GM12878 (cell line): ENCODE measurements at regions not wholly inside any gene's neighbourhood (a gene's known extent, or its start where the extent isn't known, plus 50 kb on each side); places are given as distances from the start of the nearest gene placed in this dataset.

Experiments
- ATF7 ChIP-seq: fragments of 450-650 bp; IDR thresholded peaks from 2 replicates; pipeline ENCODE4 v1.6.1; 2016; ENCODE audit warnings: low read depth, mild to moderate bottlenecking
- BCL11A ChIP-seq: IDR thresholded peaks from 2 replicates; pipeline ENCODE4 v1.6.1; 2011; ENCODE audit warnings: low read depth, low read length
- BHLHE40 ChIP-seq, 2 experiments: fragments of 450-650 bp in 1 of 2; IDR thresholded peaks; 2 replicates each; pipeline ENCODE4 v1.6.1; 2011 to 2017; ENCODE audit warnings: low read depth in 2 of 2, borderline replicate concordance in 1 of 2, improper control_type of control experiment in 1 of 2, low read length in 1 of 2, mild to moderate bottlenecking in 1 of 2
- IKZF1 ChIP-seq: fragments of 450-650 bp; conservative IDR thresholded peaks from 2 replicates; pipeline ENCODE4 v1.6.1; 2017; ENCODE audit warnings: antibody characterized with exemption, mild to moderate bottlenecking
- IKZF2 ChIP-seq, 2 experiments: fragments of 450-650 bp; IDR thresholded peaks; 2 replicates each; pipeline ENCODE4 v1.6.1; 2017; ENCODE audit warnings: mild to moderate bottlenecking in 2 of 2, moderate library complexity in 2 of 2
- JUNB ChIP-seq: IDR thresholded peaks from 2 replicates; pipeline ENCODE4 v1.6.1; 2016; ENCODE audit warnings: antibody characterized with exemption, mild to moderate bottlenecking
- MTA2 ChIP-seq: fragments of 450-650 bp; IDR thresholded peaks from 2 replicates; pipeline ENCODE4 v1.6.1; 2016; ENCODE audit warnings: low read depth, mild to moderate bottlenecking, moderate library complexity
- RAD51 ChIP-seq: fragments of 450-650 bp; IDR thresholded peaks from 2 replicates; pipeline ENCODE4 v1.6.1; 2016; ENCODE audit warnings: moderate library complexity, mild to moderate bottlenecking, inconsistent platforms
- RB1 ChIP-seq: fragments of 450-650 bp; formaldehyde crosslinking; IDR thresholded peaks from 2 replicates; pipeline ENCODE4 v1.6.1; 2017; ENCODE audit warnings: mild to moderate bottlenecking, borderline replicate concordance
- YY1 ChIP-seq: IDR thresholded peaks from 2 replicates; pipeline ENCODE4 v1.6.1; 2011; ENCODE audit warnings: low read depth, mild to moderate bottlenecking, low read length
- ZNF384 ChIP-seq: IDR thresholded peaks from 2 replicates; pipeline ENCODE4 v1.6.1; 2012; ENCODE audit warnings: low read depth, mild to moderate bottlenecking, low read length, improper control_type of control experiment, borderline replicate concordance
- TF ChIP-seq, protein P1 (sequence below): fragments of 450-650 bp; IDR thresholded peaks from 2 replicates; pipeline ENCODE4 v1.6.1; 2017; ENCODE audit warnings: low read depth, mild to moderate bottlenecking, moderate library complexity
- TF ChIP-seq, protein P2 (sequence below): fragments of 450-650 bp; IDR thresholded peaks from 2 replicates; pipeline ENCODE4 v1.6.1; 2016; ENCODE audit warnings: mild to moderate bottlenecking, moderate library complexity, borderline replicate concordance
- TF ChIP-seq, protein P3 (sequence below): fragments of 450-650 bp; IDR thresholded peaks from 2 replicates; pipeline ENCODE4 v1.6.1; 2016; ENCODE audit warnings: mild to moderate bottlenecking
- TF ChIP-seq, protein P4 (sequence below): fragments of 450-650 bp; formaldehyde crosslinking; IDR thresholded peaks from 2 replicates; pipeline ENCODE4 v1.5.0; 2022; ENCODE audit warnings: mild to moderate bottlenecking, missing genetic modification characterization
- TF ChIP-seq, protein P5 (sequence below): IDR thresholded peaks from 2 replicates; pipeline ENCODE4 v1.6.1; 2012; ENCODE audit warnings: low read length, inconsistent platforms

DNA sequence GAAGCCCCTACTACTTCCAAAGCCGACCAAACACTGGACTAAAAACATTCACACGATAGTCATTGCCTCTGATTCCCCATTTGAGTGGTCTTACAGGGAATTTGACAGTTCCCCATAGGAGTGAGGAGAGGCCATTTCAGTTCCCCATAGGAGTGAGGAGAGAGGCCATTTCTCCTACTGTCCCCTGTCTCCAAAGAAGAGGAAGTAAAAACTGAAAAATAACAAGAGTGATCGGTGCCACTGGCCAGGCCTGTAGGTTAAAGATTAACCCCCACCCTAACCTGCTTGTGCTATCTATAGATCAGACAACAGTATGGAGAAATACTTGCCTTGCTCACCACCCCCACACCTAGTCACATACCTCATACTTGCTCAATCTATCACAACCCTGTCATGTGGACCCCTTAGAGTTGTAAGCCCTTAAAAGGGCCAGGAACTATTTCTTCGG, 204.0 kb upstream of the MOCS1 start (continued):
- TF ChIP-seq, protein P1, sequence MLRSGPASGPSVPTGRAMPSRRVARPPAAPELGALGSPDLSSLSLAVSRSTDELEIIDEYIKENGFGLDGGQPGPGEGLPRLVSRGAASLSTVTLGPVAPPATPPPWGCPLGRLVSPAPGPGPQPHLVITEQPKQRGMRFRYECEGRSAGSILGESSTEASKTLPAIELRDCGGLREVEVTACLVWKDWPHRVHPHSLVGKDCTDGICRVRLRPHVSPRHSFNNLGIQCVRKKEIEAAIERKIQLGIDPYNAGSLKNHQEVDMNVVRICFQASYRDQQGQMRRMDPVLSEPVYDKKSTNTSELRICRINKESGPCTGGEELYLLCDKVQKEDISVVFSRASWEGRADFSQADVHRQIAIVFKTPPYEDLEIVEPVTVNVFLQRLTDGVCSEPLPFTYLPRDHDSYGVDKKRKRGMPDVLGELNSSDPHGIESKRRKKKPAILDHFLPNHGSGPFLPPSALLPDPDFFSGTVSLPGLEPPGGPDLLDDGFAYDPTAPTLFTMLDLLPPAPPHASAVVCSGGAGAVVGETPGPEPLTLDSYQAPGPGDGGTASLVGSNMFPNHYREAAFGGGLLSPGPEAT, result peak; percentile 84
- TF ChIP-seq BHLHE40 (IDR thresholded peaks at IDR 0.05; ENCODE audit: borderline replicate concordance in 1 of 2, low read depth in 2 of 2, low read length in 1 of 2) (0 out of 4 replicates have a peak, but pooled peaks of 1 of the 2 experiments have one; percentile 4), ZNF384 (no peak), ATF7 (peak; percentile 75), RB1 (no peak), IKZF1 (peak; percentile 93), JUNB (no peak), RAD51 (peak; percentile 26; the same call in 1 of the 2 replicates), MTA2 (peak; percentile 64), BCL11A (no peak), IKZF2 (IDR thresholded peaks at IDR 0.05) (peak; percentile 85 to 89; a peak in 3 of 4 replicates), YY1 (no peak)
- TF ChIP-seq, protein P2, sequence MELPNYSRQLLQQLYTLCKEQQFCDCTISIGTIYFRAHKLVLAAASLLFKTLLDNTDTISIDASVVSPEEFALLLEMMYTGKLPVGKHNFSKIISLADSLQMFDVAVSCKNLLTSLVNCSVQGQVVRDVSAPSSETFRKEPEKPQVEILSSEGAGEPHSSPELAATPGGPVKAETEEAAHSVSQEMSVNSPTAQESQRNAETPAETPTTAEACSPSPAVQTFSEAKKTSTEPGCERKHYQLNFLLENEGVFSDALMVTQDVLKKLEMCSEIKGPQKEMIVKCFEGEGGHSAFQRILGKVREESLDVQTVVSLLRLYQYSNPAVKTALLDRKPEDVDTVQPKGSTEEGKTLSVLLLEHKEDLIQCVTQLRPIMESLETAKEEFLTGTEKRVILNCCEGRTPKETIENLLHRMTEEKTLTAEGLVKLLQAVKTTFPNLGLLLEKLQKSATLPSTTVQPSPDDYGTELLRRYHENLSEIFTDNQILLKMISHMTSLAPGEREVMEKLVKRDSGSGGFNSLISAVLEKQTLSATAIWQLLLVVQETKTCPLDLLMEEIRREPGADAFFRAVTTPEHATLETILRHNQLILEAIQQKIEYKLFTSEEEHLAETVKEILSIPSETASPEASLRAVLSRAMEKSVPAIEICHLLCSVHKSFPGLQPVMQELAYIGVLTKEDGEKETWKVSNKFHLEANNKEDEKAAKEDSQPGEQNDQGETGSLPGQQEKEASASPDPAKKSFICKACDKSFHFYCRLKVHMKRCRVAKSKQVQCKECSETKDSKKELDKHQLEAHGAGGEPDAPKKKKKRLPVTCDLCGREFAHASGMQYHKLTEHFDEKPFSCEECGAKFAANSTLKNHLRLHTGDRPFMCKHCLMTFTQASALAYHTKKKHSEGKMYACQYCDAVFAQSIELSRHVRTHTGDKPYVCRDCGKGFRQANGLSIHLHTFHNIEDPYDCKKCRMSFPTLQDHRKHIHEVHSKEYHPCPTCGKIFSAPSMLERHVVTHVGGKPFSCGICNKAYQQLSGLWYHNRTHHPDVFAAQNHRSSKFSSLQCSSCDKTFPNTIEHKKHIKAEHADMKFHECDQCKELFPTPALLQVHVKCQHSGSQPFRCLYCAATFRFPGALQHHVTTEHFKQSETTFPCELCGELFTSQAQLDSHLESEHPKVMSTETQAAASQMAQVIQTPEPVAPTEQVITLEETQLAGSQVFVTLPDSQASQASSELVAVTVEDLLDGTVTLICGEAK, result no peak
- TF ChIP-seq, protein P3, sequence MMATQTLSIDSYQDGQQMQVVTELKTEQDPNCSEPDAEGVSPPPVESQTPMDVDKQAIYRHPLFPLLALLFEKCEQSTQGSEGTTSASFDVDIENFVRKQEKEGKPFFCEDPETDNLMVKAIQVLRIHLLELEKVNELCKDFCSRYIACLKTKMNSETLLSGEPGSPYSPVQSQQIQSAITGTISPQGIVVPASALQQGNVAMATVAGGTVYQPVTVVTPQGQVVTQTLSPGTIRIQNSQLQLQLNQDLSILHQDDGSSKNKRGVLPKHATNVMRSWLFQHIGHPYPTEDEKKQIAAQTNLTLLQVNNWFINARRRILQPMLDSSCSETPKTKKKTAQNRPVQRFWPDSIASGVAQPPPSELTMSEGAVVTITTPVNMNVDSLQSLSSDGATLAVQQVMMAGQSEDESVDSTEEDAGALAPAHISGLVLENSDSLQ, result 0 out of 2 replicates have a peak, but pooled peaks have one; percentile 34
- TF ChIP-seq, protein P4, sequence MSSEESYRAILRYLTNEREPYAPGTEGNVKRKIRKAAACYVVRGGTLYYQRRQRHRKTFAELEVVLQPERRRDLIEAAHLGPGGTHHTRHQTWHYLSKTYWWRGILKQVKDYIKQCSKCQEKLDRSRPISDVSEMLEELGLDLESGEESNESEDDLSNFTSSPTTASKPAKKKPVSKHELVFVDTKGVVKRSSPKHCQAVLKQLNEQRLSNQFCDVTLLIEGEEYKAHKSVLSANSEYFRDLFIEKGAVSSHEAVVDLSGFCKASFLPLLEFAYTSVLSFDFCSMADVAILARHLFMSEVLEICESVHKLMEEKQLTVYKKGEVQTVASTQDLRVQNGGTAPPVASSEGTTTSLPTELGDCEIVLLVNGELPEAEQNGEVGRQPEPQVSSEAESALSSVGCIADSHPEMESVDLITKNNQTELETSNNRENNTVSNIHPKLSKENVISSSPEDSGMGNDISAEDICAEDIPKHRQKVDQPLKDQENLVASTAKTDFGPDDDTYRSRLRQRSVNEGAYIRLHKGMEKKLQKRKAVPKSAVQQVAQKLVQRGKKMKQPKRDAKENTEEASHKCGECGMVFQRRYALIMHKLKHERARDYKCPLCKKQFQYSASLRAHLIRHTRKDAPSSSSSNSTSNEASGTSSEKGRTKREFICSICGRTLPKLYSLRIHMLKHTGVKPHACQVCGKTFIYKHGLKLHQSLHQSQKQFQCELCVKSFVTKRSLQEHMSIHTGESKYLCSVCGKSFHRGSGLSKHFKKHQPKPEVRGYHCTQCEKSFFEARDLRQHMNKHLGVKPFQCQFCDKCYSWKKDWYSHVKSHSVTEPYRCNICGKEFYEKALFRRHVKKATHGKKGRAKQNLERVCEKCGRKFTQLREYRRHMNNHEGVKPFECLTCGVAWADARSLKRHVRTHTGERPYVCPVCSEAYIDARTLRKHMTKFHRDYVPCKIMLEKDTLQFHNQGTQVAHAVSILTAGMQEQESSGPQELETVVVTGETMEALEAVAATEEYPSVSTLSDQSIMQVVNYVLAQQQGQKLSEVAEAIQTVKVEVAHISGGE (CRISPR knock-in tag), result no peak
- TF ChIP-seq, protein P5, sequence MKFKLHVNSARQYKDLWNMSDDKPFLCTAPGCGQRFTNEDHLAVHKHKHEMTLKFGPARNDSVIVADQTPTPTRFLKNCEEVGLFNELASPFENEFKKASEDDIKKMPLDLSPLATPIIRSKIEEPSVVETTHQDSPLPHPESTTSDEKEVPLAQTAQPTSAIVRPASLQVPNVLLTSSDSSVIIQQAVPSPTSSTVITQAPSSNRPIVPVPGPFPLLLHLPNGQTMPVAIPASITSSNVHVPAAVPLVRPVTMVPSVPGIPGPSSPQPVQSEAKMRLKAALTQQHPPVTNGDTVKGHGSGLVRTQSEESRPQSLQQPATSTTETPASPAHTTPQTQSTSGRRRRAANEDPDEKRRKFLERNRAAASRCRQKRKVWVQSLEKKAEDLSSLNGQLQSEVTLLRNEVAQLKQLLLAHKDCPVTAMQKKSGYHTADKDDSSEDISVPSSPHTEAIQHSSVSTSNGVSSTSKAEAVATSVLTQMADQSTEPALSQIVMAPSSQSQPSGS, result no peak
- TF ChIP-seq, all 136 proteins: peak for 13
